ENCODE measurements at regions not wholly inside any gene's neighbourhood (a gene's known extent, or its start where the extent isn't known, plus 50 kb on each side); places are given as distances from the start of the nearest gene placed in this dataset.

DNA sequence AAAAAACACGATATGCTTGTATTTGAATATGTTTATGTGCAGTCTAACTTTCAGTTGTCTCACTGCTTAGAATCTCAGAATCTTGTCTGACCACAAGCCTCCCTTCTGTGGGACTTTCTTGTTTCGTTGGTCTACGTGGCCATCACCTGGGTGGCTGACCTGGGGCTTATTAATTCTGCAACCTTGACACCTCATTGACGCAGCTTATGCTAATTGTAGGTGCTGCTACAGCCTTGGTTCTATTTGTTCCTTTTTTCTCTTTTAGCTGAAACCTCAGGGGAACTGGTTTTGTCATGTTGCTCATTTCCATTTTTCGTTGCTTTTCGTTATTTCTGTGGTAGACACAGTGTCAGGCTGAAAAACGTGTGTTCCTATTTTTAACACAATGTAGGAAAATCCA is 273.7 kb downstream of the SLC4A3 start:
- no peaks in the 10 kb centered on the region for H3K9me2 ChIP-seq (replicated peaks; ENCODE audit: control insufficient read depth, low read length)
- H3K4me1 ChIP-seq (ENCODE audit: control insufficient read depth, low read length) = no peaks in the 10 kb centered on the region
- no peak overlapping the region for H3K27ac ChIP-seq (ENCODE audit: low read depth, low read length)
- no peaks in the 10 kb centered on the region for H3F3A ChIP-seq (ENCODE audit: control insufficient read depth, insufficient read depth)
- H3K36me3 ChIP-seq (ENCODE audit: control insufficient read depth, low read length) = no peaks in the 10 kb centered on the region
- H3K27me3 ChIP-seq (ENCODE audit: control insufficient read depth, low read length) = no peaks in the 10 kb centered on the region
- H3K4me3 ChIP-seq (ENCODE audit: low read length) = no peak overlapping the region
- TF ChIP-seq EZH2phosphoT487 (IDR thresholded peaks at IDR 0.05; ENCODE audit: borderline replicate concordance, low read length) = no peak
- TF ChIP-seq, protein P1, sequence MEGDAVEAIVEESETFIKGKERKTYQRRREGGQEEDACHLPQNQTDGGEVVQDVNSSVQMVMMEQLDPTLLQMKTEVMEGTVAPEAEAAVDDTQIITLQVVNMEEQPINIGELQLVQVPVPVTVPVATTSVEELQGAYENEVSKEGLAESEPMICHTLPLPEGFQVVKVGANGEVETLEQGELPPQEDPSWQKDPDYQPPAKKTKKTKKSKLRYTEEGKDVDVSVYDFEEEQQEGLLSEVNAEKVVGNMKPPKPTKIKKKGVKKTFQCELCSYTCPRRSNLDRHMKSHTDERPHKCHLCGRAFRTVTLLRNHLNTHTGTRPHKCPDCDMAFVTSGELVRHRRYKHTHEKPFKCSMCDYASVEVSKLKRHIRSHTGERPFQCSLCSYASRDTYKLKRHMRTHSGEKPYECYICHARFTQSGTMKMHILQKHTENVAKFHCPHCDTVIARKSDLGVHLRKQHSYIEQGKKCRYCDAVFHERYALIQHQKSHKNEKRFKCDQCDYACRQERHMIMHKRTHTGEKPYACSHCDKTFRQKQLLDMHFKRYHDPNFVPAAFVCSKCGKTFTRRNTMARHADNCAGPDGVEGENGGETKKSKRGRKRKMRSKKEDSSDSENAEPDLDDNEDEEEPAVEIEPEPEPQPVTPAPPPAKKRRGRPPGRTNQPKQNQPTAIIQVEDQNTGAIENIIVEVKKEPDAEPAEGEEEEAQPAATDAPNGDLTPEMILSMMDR (IDR thresholded peaks at IDR 0.05; ENCODE audit: low read depth, low read length, poor library complexity, severe bottlenecking) = no peak
- no peak overlapping the region for H3K4me2 ChIP-seq (ENCODE audit: low read length)
- H4K20me1 ChIP-seq (ENCODE audit: control insufficient read depth, insufficient read depth, low read depth, low read length) = no peaks in the 10 kb centered on the region
- H3K9me3 ChIP-seq (ENCODE audit: control insufficient read depth, insufficient read depth, low read length) = no peaks in the 10 kb centered on the region
- no peaks in the 10 kb centered on the region for H3K79me2 ChIP-seq (ENCODE audit: control insufficient read depth, low read length)

- H3K4me3 ChIP-seq (ENCODE audit: low read length) = no peak overlapping the region
- H3K9me2 ChIP-seq (replicated peaks; ENCODE audit: control insufficient read depth, low read length) = no peaks in the 10 kb centered on the region
- H3K27me3 ChIP-seq (ENCODE audit: control insufficient read depth, low read length) = no peaks in the 10 kb centered on the region
- H3K9me3 ChIP-seq (ENCODE audit: control insufficient read depth, insufficient read depth, low read length) = no peaks in the 10 kb centered on the region
- no peaks in the 10 kb centered on the region for H4K20me1 ChIP-seq (ENCODE audit: control insufficient read depth, insufficient read depth, low read depth, low read length)
- TF ChIP-seq, protein P1 (IDR thresholded peaks at IDR 0.05; ENCODE audit: low read depth, low read length, poor library complexity, severe bottlenecking) = no peak
- TF ChIP-seq EZH2phosphoT487 (IDR thresholded peaks at IDR 0.05; ENCODE audit: borderline replicate concordance, low read length) = no peak
- H3K27ac ChIP-seq (ENCODE audit: low read depth, low read length) = no peak overlapping the region
- no peaks in the 10 kb centered on the region for H3K79me2 ChIP-seq (ENCODE audit: control insufficient read depth, low read length)
- no peak overlapping the region for H3K4me2 ChIP-seq (ENCODE audit: low read length)
- H3K4me1 ChIP-seq (ENCODE audit: control insufficient read depth, low read length) = no peaks in the 10 kb centered on the region
- no peaks in the 10 kb centered on the region for H3F3A ChIP-seq (ENCODE audit: control insufficient read depth, insufficient read depth)
- no peaks in the 10 kb centered on the region for H3K36me3 ChIP-seq (ENCODE audit: control insufficient read depth, low read length)
These were observed 275.6 kb downstream of the SLC4A3 start for GRCh38 chr2:219902891-219903552.

DNA sequence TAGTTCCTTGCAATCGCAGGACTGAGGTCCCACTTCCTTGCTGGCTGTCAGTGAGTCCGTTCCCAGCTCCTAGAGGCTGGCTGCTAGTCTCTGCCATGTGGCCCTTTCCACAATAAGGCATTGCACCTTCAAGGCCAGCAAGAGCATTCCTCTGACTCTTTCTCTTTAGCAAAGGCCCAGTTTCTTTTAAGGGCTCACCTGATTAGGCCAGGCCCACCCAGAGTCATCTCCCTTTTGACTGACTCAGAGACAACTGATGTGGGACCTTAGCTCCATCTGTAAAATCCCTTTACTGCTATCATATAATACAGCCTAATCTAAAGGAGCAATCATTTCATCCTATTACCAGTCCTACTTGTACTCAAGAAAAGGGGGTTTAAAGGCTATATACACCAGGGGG is 278.2 kb downstream of the SLC4A3 start:
- no peak overlapping the region for H3K4me3 ChIP-seq (ENCODE audit: low read length)
- H4K20me1 ChIP-seq (ENCODE audit: control insufficient read depth, insufficient read depth, low read depth, low read length) = no peaks in the 10 kb centered on the region
- no peaks in the 10 kb centered on the region for H3F3A ChIP-seq (ENCODE audit: control insufficient read depth, insufficient read depth)
- H3K9me2 ChIP-seq (replicated peaks; ENCODE audit: control insufficient read depth, low read length) = no peaks in the 10 kb centered on the region
- H3K27ac ChIP-seq (ENCODE audit: low read depth, low read length) = no peak overlapping the region
- H3K4me1 ChIP-seq (ENCODE audit: control insufficient read depth, low read length) = no peaks in the 10 kb centered on the region
- no peaks in the 10 kb centered on the region for H3K79me2 ChIP-seq (ENCODE audit: control insufficient read depth, low read length)
- no peak overlapping the region for H3K4me2 ChIP-seq (ENCODE audit: low read length)
- H3K9me3 ChIP-seq (ENCODE audit: control insufficient read depth, insufficient read depth, low read length) = no peaks in the 10 kb centered on the region
- TF ChIP-seq, protein P1 (IDR thresholded peaks at IDR 0.05; ENCODE audit: low read depth, low read length, poor library complexity, severe bottlenecking) = no peak
- TF ChIP-seq EZH2phosphoT487 (IDR thresholded peaks at IDR 0.05; ENCODE audit: borderline replicate concordance, low read length) = no peak
- H3K27me3 ChIP-seq (ENCODE audit: control insufficient read depth, low read length) = no peaks in the 10 kb centered on the region
- no peaks in the 10 kb centered on the region for H3K36me3 ChIP-seq (ENCODE audit: control insufficient read depth, low read length)
